Breast epithelium (tissue), 3 donors: ENCODE measurements at regions not wholly inside any gene's neighbourhood (a gene's known extent, or its start where the extent isn't known, plus 50 kb on each side); places are given as distances from the start of the nearest gene placed in this dataset.

Source experiments
- POLR2A ChIP-seq: fragments of 450-650 bp; IDR thresholded peaks from one replicate; pipeline ENCODE4 v1.6.1; 2016; ENCODE audit warnings: antibody characterized with exemption, mild to moderate bottlenecking, moderate library complexity
- TF ChIP-seq, protein P1 (sequence below), 3 donors: fragments of 450-650 bp; IDR thresholded peaks; one replicate each; pipeline ENCODE4 v1.5.1; 2016 to 2017; ENCODE audit warnings: antibody characterized with exemption in 3 of 3, mild to moderate bottlenecking in 3 of 3, moderate library complexity in 3 of 3

DNA sequence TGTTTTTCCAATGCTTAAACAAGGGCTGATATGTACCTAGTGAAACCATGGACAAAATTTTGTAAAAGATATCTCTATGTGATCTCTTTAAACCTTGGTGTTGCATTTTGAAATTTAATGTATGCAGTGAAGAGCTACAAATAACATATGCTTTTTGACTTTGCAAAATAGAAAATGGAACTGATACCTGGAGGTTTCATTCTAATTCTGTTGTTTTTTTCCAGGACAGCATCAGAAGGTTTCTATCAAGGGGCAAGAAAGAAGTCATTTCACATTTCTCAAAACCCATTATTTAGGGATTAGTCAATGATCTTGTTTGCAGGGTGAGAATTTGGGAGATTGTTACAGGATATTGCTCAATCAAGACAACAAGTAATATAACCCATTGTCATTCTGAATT, 549.3 kb downstream of the CDY2B start:
- TF ChIP-seq, protein P1, sequence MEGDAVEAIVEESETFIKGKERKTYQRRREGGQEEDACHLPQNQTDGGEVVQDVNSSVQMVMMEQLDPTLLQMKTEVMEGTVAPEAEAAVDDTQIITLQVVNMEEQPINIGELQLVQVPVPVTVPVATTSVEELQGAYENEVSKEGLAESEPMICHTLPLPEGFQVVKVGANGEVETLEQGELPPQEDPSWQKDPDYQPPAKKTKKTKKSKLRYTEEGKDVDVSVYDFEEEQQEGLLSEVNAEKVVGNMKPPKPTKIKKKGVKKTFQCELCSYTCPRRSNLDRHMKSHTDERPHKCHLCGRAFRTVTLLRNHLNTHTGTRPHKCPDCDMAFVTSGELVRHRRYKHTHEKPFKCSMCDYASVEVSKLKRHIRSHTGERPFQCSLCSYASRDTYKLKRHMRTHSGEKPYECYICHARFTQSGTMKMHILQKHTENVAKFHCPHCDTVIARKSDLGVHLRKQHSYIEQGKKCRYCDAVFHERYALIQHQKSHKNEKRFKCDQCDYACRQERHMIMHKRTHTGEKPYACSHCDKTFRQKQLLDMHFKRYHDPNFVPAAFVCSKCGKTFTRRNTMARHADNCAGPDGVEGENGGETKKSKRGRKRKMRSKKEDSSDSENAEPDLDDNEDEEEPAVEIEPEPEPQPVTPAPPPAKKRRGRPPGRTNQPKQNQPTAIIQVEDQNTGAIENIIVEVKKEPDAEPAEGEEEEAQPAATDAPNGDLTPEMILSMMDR (IDR thresholded peaks at IDR 0.05), result no peak
- TF ChIP-seq POLR2A, result no peak
